Sigmoid colon (tissue), 4 donors: ENCODE measurements at regions not wholly inside any gene's neighbourhood (a gene's known extent, or its start where the extent isn't known, plus 50 kb on each side); places are given as distances from the start of the nearest gene placed in this dataset.

ENCODE experiments used
- CTCF ChIP-seq, 4 experiments: fragments of 450-650 bp in 3 of 4; fragments of 200-600 bp in 1 of 4; IDR thresholded peaks; one replicate each; pipeline ENCODE4 v1.5.1; 2016 to 2019; ENCODE audit warnings: antibody characterized with exemption in 4 of 4, mild to moderate bottlenecking in 3 of 4, moderate library complexity in 2 of 4
- EP300 ChIP-seq, 4 donors: sonication (generic); formaldehyde crosslinking; IDR thresholded peaks; one replicate each; pipeline ENCODE4 v1.6.1; 2017; ENCODE audit warnings: antibody characterized with exemption in 4 of 4
- POLR2A ChIP-seq, 2 donors: fragments of 450-650 bp; IDR thresholded peaks; one replicate each; pipeline ENCODE4 v1.6.1; 2016; ENCODE audit warnings: antibody characterized with exemption in 2 of 2, mild to moderate bottlenecking in 2 of 2, moderate library complexity in 2 of 2

DNA sequence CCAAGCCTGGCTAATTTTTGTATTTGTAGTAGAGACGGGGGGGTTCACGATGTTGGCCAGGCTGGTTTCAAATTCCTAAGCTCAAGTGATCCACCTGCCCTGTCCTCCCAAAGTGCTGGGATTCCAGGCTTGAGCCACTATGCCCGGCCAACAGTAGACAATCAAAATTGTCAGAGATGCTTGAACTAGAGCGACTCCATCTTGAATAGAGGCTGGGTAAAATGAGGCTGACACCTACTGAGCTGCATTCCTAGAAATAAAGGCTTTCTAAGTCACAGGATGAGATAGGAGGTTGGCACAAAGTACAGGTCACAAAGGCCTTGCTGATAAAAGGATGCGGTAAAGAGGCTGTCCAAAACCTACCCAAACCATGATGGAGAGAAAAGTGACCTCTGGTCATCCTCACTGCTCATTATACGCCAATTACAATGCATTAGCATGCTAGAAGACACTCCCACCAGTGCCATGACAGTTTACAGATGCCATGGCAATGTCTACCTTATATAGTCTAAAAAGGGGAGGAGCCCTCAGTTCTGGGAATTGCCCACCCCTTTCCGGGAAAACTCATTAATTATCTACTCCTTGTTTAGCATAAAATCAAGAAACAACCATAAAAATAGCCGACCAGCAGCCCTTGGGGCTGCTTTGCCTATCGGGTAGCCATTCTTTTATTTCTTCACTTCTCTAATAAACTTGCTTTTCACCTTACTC is 134.5 kb downstream of the BAMBI start:
- TF ChIP-seq CTCF (IDR thresholded peaks at IDR 0.05) (no peak), EP300 (IDR thresholded peaks at IDR 0.05) (no peak), POLR2A (IDR thresholded peaks at IDR 0.05) (no peak)
